NOMO-1 (cell line): ENCODE measurements at regions not wholly inside any gene's neighbourhood (a gene's known extent, or its start where the extent isn't known, plus 50 kb on each side); places are given as distances from the start of the nearest gene placed in this dataset.
"Not testable (repeated sequence)": the region's sequence is repeated elsewhere in the genome, so short reads cannot be mapped to it uniquely, and the experiment has no call there.

Source experiments
- DNase-seq, 2 experiments: peaks; one replicate each; lab custom pipeline; 2025; ENCODE audit not compliant: unreplicated experiment in 2 of 2; lab: John Stamatoyannopoulos, UW

- DNase-seq: no peak
These were observed 353.7 kb downstream of the ADGRL2 start for GRCh38 chr1:82154219-82154970.

GRCh38 chr1:82153752-82154151 is 353.0 kb downstream of the ADGRL2 start:
- DNase-seq: no peak

GRCh38 chr1:82153272-82153629 is 352.5 kb downstream of the ADGRL2 start:
- DNase-seq: no peak

- peak; percentile 34 to 80 for DNase-seq
These were observed 351.9 kb downstream of the ADGRL2 start for GRCh38 chr1:82152356-82153271.

- DNase-seq: no peak
These were observed 344.9 kb downstream of the ADGRL2 start for GRCh38 chr1:82145656-82146055.

- peak; percentile 41 to 84 for DNase-seq
These were observed 342.5 kb downstream of the ADGRL2 start for GRCh38 chr1:82143108-82143833.

GRCh38 chr1:82141390-82141789 is 340.7 kb downstream of the ADGRL2 start:
- no peak for DNase-seq

- DNase-seq: peak in 1 of 2 experiments; percentile 50
These were observed 339.2 kb downstream of the ADGRL2 start for GRCh38 chr1:82139751-82140468.

GRCh38 chr1:82136351-82136750 is 335.6 kb downstream of the ADGRL2 start:
- DNase-seq: not testable (repeated sequence)

- DNase-seq: no peak
These were observed 325.1 kb downstream of the ADGRL2 start for GRCh38 chr1:82125866-82126265.

GRCh38 chr1:82125119-82125518 is 324.4 kb downstream of the ADGRL2 start:
- no peak for DNase-seq

- DNase-seq: no peak
These were observed 320.7 kb downstream of the ADGRL2 start for GRCh38 chr1:82121421-82121820.

- DNase-seq: no peak
These were observed 315.4 kb downstream of the ADGRL2 start for GRCh38 chr1:82116105-82116504.

- DNase-seq: no peak
These were observed 314.2 kb downstream of the ADGRL2 start for GRCh38 chr1:82114887-82115286.

- DNase-seq: no peak
These were observed 309.9 kb downstream of the ADGRL2 start for GRCh38 chr1:82110366-82111254.

GRCh38 chr1:82108843-82109242 is 308.1 kb downstream of the ADGRL2 start:
- no peak for DNase-seq

GRCh38 chr1:82106672-82107071 is 305.9 kb downstream of the ADGRL2 start:
- DNase-seq: no peak

GRCh38 chr1:82099170-82099569 is 298.4 kb downstream of the ADGRL2 start:
- DNase-seq: no peak

- no peak for DNase-seq
These were observed 293.4 kb downstream of the ADGRL2 start for GRCh38 chr1:82094136-82094535.

- no peak for DNase-seq
These were observed 291.0 kb downstream of the ADGRL2 start for GRCh38 chr1:82091729-82092128.
